ENCODE measurements at regions not wholly inside any gene's neighbourhood (a gene's known extent, or its start where the extent isn't known, plus 50 kb on each side); places are given as distances from the start of the nearest gene placed in this dataset.

DNA sequence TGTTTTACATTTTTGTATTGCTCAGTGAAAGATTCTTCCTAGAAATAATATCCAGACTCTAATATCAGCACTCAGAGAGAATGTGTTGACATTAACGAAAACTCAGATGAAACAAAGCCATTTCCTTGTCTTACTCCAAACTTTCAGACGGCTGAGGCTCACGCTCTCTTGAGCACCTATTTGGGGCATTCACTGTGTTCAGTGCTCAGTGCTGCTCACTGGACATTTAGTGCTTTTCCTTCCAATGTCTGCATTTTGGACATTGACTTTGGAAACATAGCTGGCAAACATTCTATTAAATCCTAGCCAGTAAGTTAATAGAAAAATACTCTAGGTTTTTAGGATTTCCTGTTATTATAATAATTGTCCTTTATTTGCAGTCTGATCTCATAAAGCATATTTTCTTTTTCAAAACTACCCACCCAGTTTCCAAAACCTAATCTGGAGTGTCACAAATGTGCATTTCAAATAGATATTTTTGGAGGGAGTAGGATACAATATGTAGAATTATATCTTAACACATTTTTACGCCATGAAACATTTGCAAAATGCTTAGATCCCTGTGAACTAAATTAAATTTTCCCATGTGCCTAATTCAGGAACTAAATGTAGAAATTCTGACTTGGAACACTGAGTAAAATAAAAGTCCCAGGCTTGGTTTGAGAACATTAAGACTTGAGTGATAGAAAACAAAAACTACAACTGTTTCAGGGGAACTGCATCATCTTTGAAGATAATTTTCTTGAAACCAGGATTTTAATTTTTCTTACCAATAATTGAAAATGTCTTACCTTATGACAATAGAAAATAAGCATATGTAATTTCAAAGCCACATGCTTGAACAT lies 91.7 kb upstream of the B3GAT2 start:
- CTCF ChIA-PET, result no interaction called here
- TF ChIP-seq POLR2AphosphoS5 (IDR thresholded peaks at IDR 0.05; ENCODE audit: low read depth, low read length), result no peak
- TF ChIP-seq, protein P1, sequence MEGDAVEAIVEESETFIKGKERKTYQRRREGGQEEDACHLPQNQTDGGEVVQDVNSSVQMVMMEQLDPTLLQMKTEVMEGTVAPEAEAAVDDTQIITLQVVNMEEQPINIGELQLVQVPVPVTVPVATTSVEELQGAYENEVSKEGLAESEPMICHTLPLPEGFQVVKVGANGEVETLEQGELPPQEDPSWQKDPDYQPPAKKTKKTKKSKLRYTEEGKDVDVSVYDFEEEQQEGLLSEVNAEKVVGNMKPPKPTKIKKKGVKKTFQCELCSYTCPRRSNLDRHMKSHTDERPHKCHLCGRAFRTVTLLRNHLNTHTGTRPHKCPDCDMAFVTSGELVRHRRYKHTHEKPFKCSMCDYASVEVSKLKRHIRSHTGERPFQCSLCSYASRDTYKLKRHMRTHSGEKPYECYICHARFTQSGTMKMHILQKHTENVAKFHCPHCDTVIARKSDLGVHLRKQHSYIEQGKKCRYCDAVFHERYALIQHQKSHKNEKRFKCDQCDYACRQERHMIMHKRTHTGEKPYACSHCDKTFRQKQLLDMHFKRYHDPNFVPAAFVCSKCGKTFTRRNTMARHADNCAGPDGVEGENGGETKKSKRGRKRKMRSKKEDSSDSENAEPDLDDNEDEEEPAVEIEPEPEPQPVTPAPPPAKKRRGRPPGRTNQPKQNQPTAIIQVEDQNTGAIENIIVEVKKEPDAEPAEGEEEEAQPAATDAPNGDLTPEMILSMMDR (IDR thresholded peaks at IDR 0.05), result no peak
- TF ChIP-seq, protein P2, sequence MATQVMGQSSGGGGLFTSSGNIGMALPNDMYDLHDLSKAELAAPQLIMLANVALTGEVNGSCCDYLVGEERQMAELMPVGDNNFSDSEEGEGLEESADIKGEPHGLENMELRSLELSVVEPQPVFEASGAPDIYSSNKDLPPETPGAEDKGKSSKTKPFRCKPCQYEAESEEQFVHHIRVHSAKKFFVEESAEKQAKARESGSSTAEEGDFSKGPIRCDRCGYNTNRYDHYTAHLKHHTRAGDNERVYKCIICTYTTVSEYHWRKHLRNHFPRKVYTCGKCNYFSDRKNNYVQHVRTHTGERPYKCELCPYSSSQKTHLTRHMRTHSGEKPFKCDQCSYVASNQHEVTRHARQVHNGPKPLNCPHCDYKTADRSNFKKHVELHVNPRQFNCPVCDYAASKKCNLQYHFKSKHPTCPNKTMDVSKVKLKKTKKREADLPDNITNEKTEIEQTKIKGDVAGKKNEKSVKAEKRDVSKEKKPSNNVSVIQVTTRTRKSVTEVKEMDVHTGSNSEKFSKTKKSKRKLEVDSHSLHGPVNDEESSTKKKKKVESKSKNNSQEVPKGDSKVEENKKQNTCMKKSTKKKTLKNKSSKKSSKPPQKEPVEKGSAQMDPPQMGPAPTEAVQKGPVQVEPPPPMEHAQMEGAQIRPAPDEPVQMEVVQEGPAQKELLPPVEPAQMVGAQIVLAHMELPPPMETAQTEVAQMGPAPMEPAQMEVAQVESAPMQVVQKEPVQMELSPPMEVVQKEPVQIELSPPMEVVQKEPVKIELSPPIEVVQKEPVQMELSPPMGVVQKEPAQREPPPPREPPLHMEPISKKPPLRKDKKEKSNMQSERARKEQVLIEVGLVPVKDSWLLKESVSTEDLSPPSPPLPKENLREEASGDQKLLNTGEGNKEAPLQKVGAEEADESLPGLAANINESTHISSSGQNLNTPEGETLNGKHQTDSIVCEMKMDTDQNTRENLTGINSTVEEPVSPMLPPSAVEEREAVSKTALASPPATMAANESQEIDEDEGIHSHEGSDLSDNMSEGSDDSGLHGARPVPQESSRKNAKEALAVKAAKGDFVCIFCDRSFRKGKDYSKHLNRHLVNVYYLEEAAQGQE (IDR thresholded peaks at IDR 0.05; ENCODE audit: insufficient read depth in 1 of 2, low read depth in 2 of 2, low read length in 1 of 2), result no peak
- no peak for TF ChIP-seq TCF7L2 (IDR thresholded peaks at IDR 0.05; ENCODE audit: low read depth, low read length)
- in situ Hi-C loops (cut with HindIII; ENCODE audit: low pct_unique_long_range_greater_than_20kb, low sequenced_read_pairs) (no loop called here), intact Hi-C loops (cut with micrococcal nuclease; ENCODE audit: unreplicated experiment) (no loop called here)
- ATAC-seq (no peak), DNase-seq (ENCODE audit: low read depth, low spot score) (no peak)
- no peak overlapping the region for H3K4me3 ChIP-seq (ENCODE audit: low read depth in 2 of 2, low read length in 2 of 2)
- no TSS peak for BruUV-seq (replicated peaks)
- H3K36me3 ChIP-seq (ENCODE audit: control insufficient read depth, insufficient read depth, low read length), result no peaks in the 10 kb centered on the region
- H3K27ac ChIP-seq (ENCODE audit: low read length), result no peak overlapping the region
- no peaks in the 10 kb centered on the region for H3K9me3 ChIP-seq (ENCODE audit: control insufficient read depth, insufficient read depth, low read depth, low read length)
- POLR2A ChIA-PET, result no interaction called here
- H3K27me3 ChIP-seq (ENCODE audit: control insufficient read depth, insufficient read depth, low read length), result no peaks in the 10 kb centered on the region
- no peaks in the 10 kb centered on the region for H3K4me1 ChIP-seq (ENCODE audit: control insufficient read depth, insufficient read depth, low read length)

DNA sequence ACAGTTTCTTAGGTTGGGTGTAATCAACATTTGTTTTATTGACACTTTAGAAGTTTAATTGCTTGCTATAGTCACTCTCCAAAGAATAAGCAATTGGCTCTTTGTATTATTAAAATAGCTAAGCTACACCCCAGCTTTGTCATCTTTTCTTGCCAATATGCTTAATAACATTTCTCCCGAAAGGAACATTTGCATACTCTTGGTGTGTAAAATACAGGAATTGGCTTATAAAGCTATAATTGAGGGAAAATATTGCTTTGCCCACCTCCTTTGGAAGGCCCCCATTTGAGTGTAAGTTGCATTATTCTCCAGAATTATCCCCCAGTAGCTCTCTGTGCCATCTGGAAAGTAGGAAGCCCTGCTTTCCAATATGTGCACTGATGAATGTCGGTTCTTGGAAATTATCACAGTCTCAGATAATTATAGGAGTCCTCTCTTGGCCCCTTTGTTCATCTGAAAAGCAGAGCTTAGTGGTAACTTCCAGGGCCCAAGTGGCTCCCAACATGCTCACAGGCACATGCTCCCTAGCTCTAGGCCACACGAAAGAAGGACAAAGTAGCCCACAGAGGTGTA lies 92.4 kb upstream of the B3GAT2 start:
- DNase-seq (ENCODE audit: low read depth, low spot score), result no peak
- no peak overlapping the region for H3K27ac ChIP-seq (ENCODE audit: low read length)
- BruUV-seq (replicated peaks), result no TSS peak
- ChIA-PET CTCF (no interaction called here), POLR2A (interaction anchor here (0.6 kb wide), 1 partner anchor 468 kb away, joined by 3 read pairs; no protein-coding TSS in a partner anchor)
- no peaks in the 10 kb centered on the region for H3K4me1 ChIP-seq (ENCODE audit: control insufficient read depth, insufficient read depth, low read length)
- in situ Hi-C loops (cut with HindIII; ENCODE audit: low pct_unique_long_range_greater_than_20kb, low sequenced_read_pairs), result no loop called here
- TF ChIP-seq, protein P1 (IDR thresholded peaks at IDR 0.05), result no peak
- TF ChIP-seq SIN3A (IDR thresholded peaks at IDR 0.05; ENCODE audit: borderline replicate concordance, insufficient read depth, low read depth, low read length) (no peak), TCF7L2 (IDR thresholded peaks at IDR 0.05; ENCODE audit: low read depth, low read length) (no peak), POLR2AphosphoS5 (IDR thresholded peaks at IDR 0.05; ENCODE audit: low read depth, low read length) (no peak)
- TF ChIP-seq, protein P2 (IDR thresholded peaks at IDR 0.05; ENCODE audit: insufficient read depth in 1 of 2, low read depth in 2 of 2, low read length in 1 of 2), result no peak
- no peaks in the 10 kb centered on the region for H3K9me3 ChIP-seq (ENCODE audit: control insufficient read depth, insufficient read depth, low read depth, low read length)
- H3K4me3 ChIP-seq (ENCODE audit: low read depth in 2 of 2, low read length in 2 of 2), result no peak overlapping the region
- intact Hi-C loops (cut with micrococcal nuclease; ENCODE audit: unreplicated experiment), result no loop called here
- no peak for ATAC-seq
- H3K36me3 ChIP-seq (ENCODE audit: control insufficient read depth, insufficient read depth, low read length), result no peaks in the 10 kb centered on the region
- no peaks in the 10 kb centered on the region for H3K27me3 ChIP-seq (ENCODE audit: control insufficient read depth, insufficient read depth, low read length)
